SK-N-SH treated with all-trans-retinoic acid at 6 μM for 48 hours (cell line): ENCODE measurements at regions not wholly inside any gene's neighbourhood (a gene's known extent, or its start where the extent isn't known, plus 50 kb on each side); places are given as distances from the start of the nearest gene placed in this dataset.

ENCODE experiments used
- ARNTL ChIP-seq: fragments of 450-650 bp; formaldehyde crosslinking; IDR thresholded peaks from 2 replicates; pipeline ENCODE4 v1.5.0; 2020; ENCODE audit warnings: low read depth, mild to moderate bottlenecking, moderate library complexity, borderline replicate concordance
- BACH2 ChIP-seq: fragments of 250-450 bp; sonication (Bioruptor Pico); IDR thresholded peaks from 2 replicates; pipeline ENCODE4 v1.9.0; 2021; ENCODE audit warnings: mild to moderate bottlenecking, borderline replicate concordance
- ESRRG ChIP-seq: fragments of 250-450 bp; sonication (Bioruptor Pico); IDR thresholded peaks from 2 replicates; pipeline ENCODE4 v1.6.1; 2021; ENCODE audit warnings: mild to moderate bottlenecking
- GLIS3 ChIP-seq: fragments of 250-450 bp; sonication (Bioruptor Pico); IDR thresholded peaks from 2 replicates; pipeline ENCODE4 v1.5.0; 2020; ENCODE audit warnings: mild to moderate bottlenecking, moderate library complexity
- OSR1 ChIP-seq: fragments of 250-450 bp; sonication (Bioruptor Pico); IDR thresholded peaks from 2 replicates; pipeline ENCODE4 v1.8.0; 2022; ENCODE audit warnings: moderate library complexity, mild to moderate bottlenecking, inconsistent platforms
- PPARA ChIP-seq: fragments of 250-450 bp; sonication (Bioruptor Pico); IDR thresholded peaks from 2 replicates; pipeline ENCODE4 v1.5.0; 2020; ENCODE audit warnings: mild to moderate bottlenecking, borderline replicate concordance
- TOX ChIP-seq: fragments of 250-450 bp; sonication (Bioruptor Pico); IDR thresholded peaks from 2 replicates; pipeline ENCODE4 v1.8.0; 2021; ENCODE audit warnings: mild to moderate bottlenecking, moderate library complexity, borderline replicate concordance
- ZC3H10 ChIP-seq: fragments of 250-450 bp; sonication (Bioruptor Pico); IDR thresholded peaks from 2 replicates; pipeline ENCODE4 v1.5.1; 2021; ENCODE audit warnings: mild to moderate bottlenecking, moderate library complexity
- ZNF565 ChIP-seq: fragments of 450-650 bp; formaldehyde crosslinking; conservative IDR thresholded peaks from 2 replicates; pipeline ENCODE4 v1.5.0; 2020; ENCODE audit warnings: low read depth, mild to moderate bottlenecking, moderate library complexity
- ZNF8 ChIP-seq: fragments of 450-650 bp; formaldehyde crosslinking; IDR thresholded peaks from 2 replicates; pipeline ENCODE4 v1.5.0; 2020; ENCODE audit warnings: mild to moderate bottlenecking, moderate library complexity
- TF ChIP-seq, protein P1 (sequence below): fragments of 250-450 bp; sonication (Bioruptor Pico); IDR thresholded peaks from 2 replicates; pipeline ENCODE4 v1.5.1; 2020; ENCODE audit warnings: low read depth, mild to moderate bottlenecking, moderate library complexity
- TF ChIP-seq, protein P2 (sequence below): fragments of 250-450 bp; sonication (Bioruptor Pico); IDR thresholded peaks from 2 replicates; pipeline ENCODE4 v1.8.0; 2020; ENCODE audit warnings: mild to moderate bottlenecking, moderate library complexity, borderline replicate concordance
- TF ChIP-seq, protein P3 (sequence below): fragments of 250-450 bp; sonication (Bioruptor Pico); IDR thresholded peaks from 2 replicates; pipeline ENCODE4 v1.8.0; 2021; ENCODE audit warnings: low read depth, mild to moderate bottlenecking, moderate library complexity, borderline replicate concordance

DNA sequence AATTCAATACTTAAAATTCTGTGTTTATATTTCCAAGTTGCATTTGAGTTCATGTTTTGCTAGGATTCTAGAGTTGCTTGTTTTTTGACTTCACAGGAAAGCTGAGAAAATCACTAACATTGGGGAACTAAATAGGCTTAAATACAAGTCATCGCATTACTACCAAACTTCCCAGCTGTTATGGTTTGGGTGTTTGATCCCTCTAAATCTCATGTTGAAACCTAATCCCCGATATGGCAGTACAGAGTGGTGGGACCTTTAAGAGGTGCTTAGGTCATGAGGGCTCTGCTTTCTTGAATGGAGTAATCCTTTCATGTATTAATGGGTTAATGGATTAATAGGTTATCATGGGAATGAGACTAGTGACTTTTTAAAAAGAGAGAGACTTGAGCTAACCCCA lies 77.2 kb upstream of the ARPP21 start:
- no peak for TF ChIP-seq OSR1 (CRISPR knock-in tag)
- TF ChIP-seq ZNF565: no peak
- TF ChIP-seq PPARA: no peak
- TF ChIP-seq ARNTL (CRISPR knock-in tag): no peak
- TF ChIP-seq ZC3H10 (CRISPR knock-in tag): no peak
- TF ChIP-seq BACH2 (CRISPR knock-in tag): no peak
- no peak for TF ChIP-seq ESRRG (CRISPR knock-in tag)
- TF ChIP-seq, protein P1, sequence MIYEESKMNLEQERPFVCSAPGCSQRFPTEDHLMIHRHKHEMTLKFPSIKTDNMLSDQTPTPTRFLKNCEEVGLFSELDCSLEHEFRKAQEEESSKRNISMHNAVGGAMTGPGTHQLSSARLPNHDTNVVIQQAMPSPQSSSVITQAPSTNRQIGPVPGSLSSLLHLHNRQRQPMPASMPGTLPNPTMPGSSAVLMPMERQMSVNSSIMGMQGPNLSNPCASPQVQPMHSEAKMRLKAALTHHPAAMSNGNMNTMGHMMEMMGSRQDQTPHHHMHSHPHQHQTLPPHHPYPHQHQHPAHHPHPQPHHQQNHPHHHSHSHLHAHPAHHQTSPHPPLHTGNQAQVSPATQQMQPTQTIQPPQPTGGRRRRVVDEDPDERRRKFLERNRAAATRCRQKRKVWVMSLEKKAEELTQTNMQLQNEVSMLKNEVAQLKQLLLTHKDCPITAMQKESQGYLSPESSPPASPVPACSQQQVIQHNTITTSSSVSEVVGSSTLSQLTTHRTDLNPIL (CRISPR knock-in tag): no peak
- TF ChIP-seq TOX (CRISPR knock-in tag): no peak
- TF ChIP-seq GLIS3 (CRISPR knock-in tag): no peak
- TF ChIP-seq, protein P2, sequence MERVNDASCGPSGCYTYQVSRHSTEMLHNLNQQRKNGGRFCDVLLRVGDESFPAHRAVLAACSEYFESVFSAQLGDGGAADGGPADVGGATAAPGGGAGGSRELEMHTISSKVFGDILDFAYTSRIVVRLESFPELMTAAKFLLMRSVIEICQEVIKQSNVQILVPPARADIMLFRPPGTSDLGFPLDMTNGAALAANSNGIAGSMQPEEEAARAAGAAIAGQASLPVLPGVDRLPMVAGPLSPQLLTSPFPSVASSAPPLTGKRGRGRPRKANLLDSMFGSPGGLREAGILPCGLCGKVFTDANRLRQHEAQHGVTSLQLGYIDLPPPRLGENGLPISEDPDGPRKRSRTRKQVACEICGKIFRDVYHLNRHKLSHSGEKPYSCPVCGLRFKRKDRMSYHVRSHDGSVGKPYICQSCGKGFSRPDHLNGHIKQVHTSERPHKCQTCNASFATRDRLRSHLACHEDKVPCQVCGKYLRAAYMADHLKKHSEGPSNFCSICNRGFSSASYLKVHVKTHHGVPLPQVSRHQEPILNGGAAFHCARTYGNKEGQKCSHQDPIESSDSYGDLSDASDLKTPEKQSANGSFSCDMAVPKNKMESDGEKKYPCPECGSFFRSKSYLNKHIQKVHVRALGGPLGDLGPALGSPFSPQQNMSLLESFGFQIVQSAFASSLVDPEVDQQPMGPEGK (CRISPR knock-in tag): no peak
- TF ChIP-seq, protein P3, sequence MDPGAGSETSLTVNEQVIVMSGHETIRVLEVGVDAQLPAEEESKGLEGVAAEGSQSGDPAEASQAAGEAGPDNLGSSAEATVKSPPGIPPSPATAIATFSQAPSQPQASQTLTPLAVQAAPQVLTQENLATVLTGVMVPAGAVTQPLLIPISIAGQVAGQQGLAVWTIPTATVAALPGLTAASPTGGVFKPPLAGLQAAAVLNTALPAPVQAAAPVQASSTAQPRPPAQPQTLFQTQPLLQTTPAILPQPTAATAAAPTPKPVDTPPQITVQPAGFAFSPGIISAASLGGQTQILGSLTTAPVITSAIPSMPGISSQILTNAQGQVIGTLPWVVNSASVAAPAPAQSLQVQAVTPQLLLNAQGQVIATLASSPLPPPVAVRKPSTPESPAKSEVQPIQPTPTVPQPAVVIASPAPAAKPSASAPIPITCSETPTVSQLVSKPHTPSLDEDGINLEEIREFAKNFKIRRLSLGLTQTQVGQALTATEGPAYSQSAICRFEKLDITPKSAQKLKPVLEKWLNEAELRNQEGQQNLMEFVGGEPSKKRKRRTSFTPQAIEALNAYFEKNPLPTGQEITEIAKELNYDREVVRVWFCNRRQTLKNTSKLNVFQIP: no peak
- no peak for TF ChIP-seq ZNF8
